ENCODE measurements at regions not wholly inside any gene's neighbourhood (a gene's known extent, or its start where the extent isn't known, plus 50 kb on each side); places are given as distances from the start of the nearest gene placed in this dataset.

DNA sequence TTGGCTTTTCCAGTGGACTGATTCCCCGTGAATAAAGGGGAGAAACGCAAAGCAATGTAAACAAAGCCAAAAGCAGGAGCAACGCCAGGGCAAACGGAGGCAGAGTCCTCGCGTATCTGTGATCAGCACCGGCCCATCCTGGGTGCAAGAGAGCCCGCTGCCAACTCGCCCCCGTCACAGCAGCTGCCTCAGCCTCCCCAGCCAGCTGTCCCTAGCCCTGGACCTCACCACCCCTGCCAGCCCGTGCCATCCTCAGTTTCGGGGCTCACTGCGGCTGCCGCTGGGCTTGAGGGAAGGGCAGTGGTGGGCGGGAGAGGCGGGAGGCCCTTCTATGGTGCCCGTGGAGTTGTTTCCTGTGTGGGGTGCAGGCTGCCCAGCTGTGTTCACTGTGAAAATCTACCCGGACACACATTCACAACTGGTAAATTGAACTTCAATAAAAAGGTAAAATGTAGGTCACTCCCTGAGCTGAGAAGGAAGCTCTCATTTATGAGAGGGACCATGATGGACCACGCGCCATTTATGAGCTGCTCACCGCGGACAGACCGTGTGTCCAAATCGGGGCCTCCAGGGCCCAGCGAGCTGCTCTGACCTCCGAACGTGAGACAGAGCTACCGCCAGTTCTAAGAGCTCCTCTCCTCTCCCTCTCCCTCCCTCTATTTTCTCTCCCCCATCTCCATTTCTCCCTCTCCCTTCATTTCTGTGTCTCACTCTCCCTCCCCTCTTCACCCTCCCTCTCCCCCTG lies 330.5 kb upstream of the SFSWAP start:
- no peak overlapping the region for H3K27ac ChIP-seq
- intact Hi-C loops (cut with DNase I), result no loop called here
- no peaks in the 10 kb centered on the region for H3K27me3 ChIP-seq
- H3K4me3 ChIP-seq (replicated peaks in 1 of 3), result no peak overlapping the region
- no peaks in the 10 kb centered on the region for H3K4me1 ChIP-seq
- no peak for DNase-seq
- TF ChIP-seq, protein P1, sequence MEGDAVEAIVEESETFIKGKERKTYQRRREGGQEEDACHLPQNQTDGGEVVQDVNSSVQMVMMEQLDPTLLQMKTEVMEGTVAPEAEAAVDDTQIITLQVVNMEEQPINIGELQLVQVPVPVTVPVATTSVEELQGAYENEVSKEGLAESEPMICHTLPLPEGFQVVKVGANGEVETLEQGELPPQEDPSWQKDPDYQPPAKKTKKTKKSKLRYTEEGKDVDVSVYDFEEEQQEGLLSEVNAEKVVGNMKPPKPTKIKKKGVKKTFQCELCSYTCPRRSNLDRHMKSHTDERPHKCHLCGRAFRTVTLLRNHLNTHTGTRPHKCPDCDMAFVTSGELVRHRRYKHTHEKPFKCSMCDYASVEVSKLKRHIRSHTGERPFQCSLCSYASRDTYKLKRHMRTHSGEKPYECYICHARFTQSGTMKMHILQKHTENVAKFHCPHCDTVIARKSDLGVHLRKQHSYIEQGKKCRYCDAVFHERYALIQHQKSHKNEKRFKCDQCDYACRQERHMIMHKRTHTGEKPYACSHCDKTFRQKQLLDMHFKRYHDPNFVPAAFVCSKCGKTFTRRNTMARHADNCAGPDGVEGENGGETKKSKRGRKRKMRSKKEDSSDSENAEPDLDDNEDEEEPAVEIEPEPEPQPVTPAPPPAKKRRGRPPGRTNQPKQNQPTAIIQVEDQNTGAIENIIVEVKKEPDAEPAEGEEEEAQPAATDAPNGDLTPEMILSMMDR (IDR thresholded peaks at IDR 0.05), result no peak
- TF ChIP-seq POLR2A (IDR thresholded peaks at IDR 0.05), result no peak
- no peaks in the 10 kb centered on the region for H3K9me3 ChIP-seq
- 65 to 67% methylated on average over 28 of the region's 28 CpGs for WGBS, 2 donors
- no peaks in the 10 kb centered on the region for H3K36me3 ChIP-seq

- intact Hi-C loops (cut with DNase I), result no loop called here
- 42 to 52% methylated on average over 16 to 20 of the region's 27 CpGs for WGBS, 2 donors
- TF ChIP-seq, protein P1 (IDR thresholded peaks at IDR 0.05), result no peak
- no peak for TF ChIP-seq POLR2A (IDR thresholded peaks at IDR 0.05)
- Histone ChIP-seq H3K27ac (no peak overlapping the region), H3K36me3 (no peaks in the 10 kb centered on the region), H3K4me1 (no peaks in the 10 kb centered on the region), H3K9me3 (no peaks in the 10 kb centered on the region), H3K4me3 (replicated peaks in 1 of 3) (no peak overlapping the region), H3K27me3 (no peaks in the 10 kb centered on the region)
- DNase-seq, result no peak
Measured at GRCh38 chr12:131380965-131381705, 329.8 kb upstream of the SFSWAP start.

- Histone ChIP-seq H3K27ac (no peak overlapping the region), H3K36me3 (no peaks in the 10 kb centered on the region), H3K27me3 (no peaks in the 10 kb centered on the region), H3K4me1 (no peaks in the 10 kb centered on the region), H3K9me3 (no peaks in the 10 kb centered on the region), H3K4me3 (replicated peaks in 1 of 3) (no peak overlapping the region)
- DNase-seq, result no peak
- 67 to 77% methylated on average over 15 to 17 of the region's 22 CpGs for WGBS, 2 donors
- TF ChIP-seq, protein P1 (IDR thresholded peaks at IDR 0.05), result no peak
- TF ChIP-seq POLR2A (IDR thresholded peaks at IDR 0.05), result no peak
- intact Hi-C loops (cut with DNase I), result no loop called here
Measured at GRCh38 chr12:131381716-131382430, 329.0 kb upstream of the SFSWAP start.

DNA sequence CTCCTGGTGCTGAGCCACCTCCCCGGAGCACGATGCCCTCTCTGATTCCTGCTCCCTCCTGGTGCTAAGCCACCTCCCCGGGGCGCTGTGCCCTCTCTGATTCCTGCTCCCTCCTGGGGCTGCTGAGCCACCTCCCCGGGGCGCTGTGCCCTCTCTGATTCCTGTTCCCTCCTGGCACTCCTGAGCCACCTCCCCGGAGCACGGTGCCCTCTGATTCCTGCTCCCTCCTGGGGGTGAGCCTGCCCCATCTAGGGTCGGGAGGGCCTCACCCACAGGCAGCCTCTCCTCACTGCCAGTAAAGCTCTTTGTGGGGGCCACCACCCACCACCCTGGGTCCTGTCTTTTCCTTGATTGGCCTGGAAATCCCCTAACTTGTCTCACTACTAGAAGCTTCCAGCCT lies 327.6 kb upstream of the SFSWAP start:
- intact Hi-C loops (cut with DNase I), result no loop called here
- WGBS, 2 donors, result 83 to 93% methylated on average over 7 to 8 of the region's 9 CpGs
- Histone ChIP-seq H3K4me3 (replicated peaks in 1 of 3) (no peak overlapping the region), H3K27me3 (no peaks in the 10 kb centered on the region), H3K27ac (no peak overlapping the region), H3K4me1 (no peaks in the 10 kb centered on the region), H3K9me3 (no peaks in the 10 kb centered on the region), H3K36me3 (no peaks in the 10 kb centered on the region)
- no peak for DNase-seq
- TF ChIP-seq, protein P1 (IDR thresholded peaks at IDR 0.05), result no peak
- no peak for TF ChIP-seq POLR2A (IDR thresholded peaks at IDR 0.05)
